Activated CD8-positive, alpha-beta memory T cell treated with anti-CD3 and anti-CD28 coated beads, Interleukin-2, amount 10 ng/mL, durations not matched to agents 7 days and 5 days (primary cell): ENCODE measurements at regions not wholly inside any gene's neighbourhood (a gene's known extent, or its start where the extent isn't known, plus 50 kb on each side); places are given as distances from the start of the nearest gene placed in this dataset.

ENCODE experiments used
- ATAC-seq: fragments of 150-1000 bp; cut with Tn5 transposase; one replicate; pipeline ENCODE4 v1.10.0; 2021; ENCODE audit warnings: moderate library complexity
- CTCF ChIA-PET: fragments of 350-600 bp; sonication (Branson Sonifier 250); formaldehyde crosslinking; loops from one replicate; lab custom pipeline; 2021; ENCODE audit warnings: antibody characterized with exemption; lab: Charles Lee
- DNase-seq: peaks from one replicate; pipeline ENCODE4 v3.0.0-alpha.2; 2020
- H3K27ac Mint-ChIP-seq: one replicate; pipeline ENCODE4 v1.8.0; 2021; ENCODE audit warnings: mild to moderate bottlenecking, mixed read lengths
- H3K27me3 Mint-ChIP-seq: one replicate; pipeline ENCODE4 v1.8.0; 2021; ENCODE audit warnings: mixed read lengths
- H3K36me3 Mint-ChIP-seq: one replicate; pipeline ENCODE4 v1.8.0; 2021; ENCODE audit warnings: mild to moderate bottlenecking, mixed read lengths
- H3K4me1 Mint-ChIP-seq: one replicate; pipeline ENCODE4 v1.8.0; 2021; ENCODE audit warnings: mixed read lengths
- H3K4me3 Mint-ChIP-seq: one replicate; pipeline ENCODE4 v1.8.0; 2021; ENCODE audit warnings: mild to moderate bottlenecking, moderate library complexity, mixed read lengths
- H3K9me3 Mint-ChIP-seq: one replicate; pipeline ENCODE4 v1.8.0; 2022; ENCODE audit warnings: low read depth, mixed read lengths

GRCh38 chr10:121231079-121231478, 367.2 kb downstream of the FGFR2 start:
- Mint-ChIP-seq H3K27ac (no peak overlapping the region), H3K4me3 (no peak overlapping the region), H3K9me3 (peaks cover 9% of the 10 kb centered on the region), H3K27me3 (no peaks in the 10 kb centered on the region), H3K4me1 (no peaks in the 10 kb centered on the region), H3K36me3 (no peaks in the 10 kb centered on the region)
- DNase-seq (no peak), ATAC-seq (no peak)
- CTCF ChIA-PET: interaction anchor here (0.6 kb wide), 1 partner anchor 503 kb away, joined by 3 read pairs; no protein-coding TSS in a partner anchor

- H3K4me1 Mint-ChIP-seq: no peaks in the 10 kb centered on the region
- H3K36me3 Mint-ChIP-seq: no peaks in the 10 kb centered on the region
- ATAC-seq (no peak), DNase-seq (no peak)
- CTCF ChIA-PET: no interaction called here
- H3K4me3 Mint-ChIP-seq: no peak overlapping the region
- H3K27ac Mint-ChIP-seq: no peak overlapping the region
- peaks cover 14% of the 10 kb centered on the region for H3K9me3 Mint-ChIP-seq
- H3K27me3 Mint-ChIP-seq: no peaks in the 10 kb centered on the region
Observed at GRCh38 chr10:121232494-121232893, 365.8 kb downstream of the FGFR2 start.

GRCh38 chr10:121235692-121236091, 362.6 kb downstream of the FGFR2 start:
- no peak for ATAC-seq
- Mint-ChIP-seq H3K36me3 (no peaks in the 10 kb centered on the region), H3K4me1 (no peaks in the 10 kb centered on the region), H3K27me3 (no peaks in the 10 kb centered on the region), H3K27ac (no peak overlapping the region), H3K9me3 (peaks cover 9% of the 10 kb centered on the region), H3K4me3 (no peak overlapping the region)
- CTCF ChIA-PET: no interaction called here
- DNase-seq: no peak

GRCh38 chr10:121236621-121237020, 361.6 kb downstream of the FGFR2 start:
- Mint-ChIP-seq H3K36me3 (no peaks in the 10 kb centered on the region), H3K4me3 (no peak overlapping the region), H3K27ac (no peak overlapping the region), H3K9me3 (peaks cover 9% of the 10 kb centered on the region), H3K27me3 (no peaks in the 10 kb centered on the region), H3K4me1 (no peaks in the 10 kb centered on the region)
- CTCF ChIA-PET: no interaction called here
- ATAC-seq: no peak
- DNase-seq: no peak

- peaks cover 9% of the 10 kb centered on the region for H3K9me3 Mint-ChIP-seq
- H3K36me3 Mint-ChIP-seq: no peaks in the 10 kb centered on the region
- CTCF ChIA-PET: no interaction called here
- ATAC-seq (no peak), DNase-seq (no peak)
- no peaks in the 10 kb centered on the region for H3K27me3 Mint-ChIP-seq
- no peak overlapping the region for H3K4me3 Mint-ChIP-seq
- no peak overlapping the region for H3K27ac Mint-ChIP-seq
- H3K4me1 Mint-ChIP-seq: no peaks in the 10 kb centered on the region
Observed at GRCh38 chr10:121237718-121238117, 360.5 kb downstream of the FGFR2 start.

GRCh38 chr10:121240011-121240410, 358.2 kb downstream of the FGFR2 start:
- no peak for ATAC-seq
- Mint-ChIP-seq H3K27ac (no peak overlapping the region), H3K4me1 (peaks cover 3% of the 10 kb centered on the region), H3K4me3 (no peak overlapping the region), H3K27me3 (no peaks in the 10 kb centered on the region), H3K36me3 (no peaks in the 10 kb centered on the region), H3K9me3 (peaks cover 9% of the 10 kb centered on the region)
- CTCF ChIA-PET: no interaction called here
- DNase-seq: no peak

- CTCF ChIA-PET: no interaction called here
- H3K9me3 Mint-ChIP-seq: peaks cover 9% of the 10 kb centered on the region
- H3K27me3 Mint-ChIP-seq: no peaks in the 10 kb centered on the region
- no peak overlapping the region for H3K4me3 Mint-ChIP-seq
- DNase-seq: no peak
- ATAC-seq: no peak
- no peak overlapping the region for H3K27ac Mint-ChIP-seq
- no peaks in the 10 kb centered on the region for H3K36me3 Mint-ChIP-seq
- H3K4me1 Mint-ChIP-seq: peaks cover 3% of the 10 kb centered on the region
Observed at GRCh38 chr10:121240556-121240955, 357.7 kb downstream of the FGFR2 start.

- H3K9me3 Mint-ChIP-seq: peaks cover 5% of the 10 kb centered on the region
- H3K36me3 Mint-ChIP-seq: no peaks in the 10 kb centered on the region
- no peak overlapping the region for H3K27ac Mint-ChIP-seq
- H3K27me3 Mint-ChIP-seq: no peaks in the 10 kb centered on the region
- DNase-seq: no peak
- H3K4me3 Mint-ChIP-seq: no peak overlapping the region
- CTCF ChIA-PET: no interaction called here
- ATAC-seq: no peak
- H3K4me1 Mint-ChIP-seq: peaks cover 3% of the 10 kb centered on the region
Observed at GRCh38 chr10:121241337-121241736, 356.9 kb downstream of the FGFR2 start.

GRCh38 chr10:121242741-121243608, 355.3 kb downstream of the FGFR2 start:
- Mint-ChIP-seq H3K4me3 (no peak overlapping the region), H3K9me3 (no peaks in the 10 kb centered on the region), H3K4me1 (peaks cover 3% of the 10 kb centered on the region), H3K36me3 (no peaks in the 10 kb centered on the region), H3K27ac (no peak overlapping the region), H3K27me3 (no peaks in the 10 kb centered on the region)
- ATAC-seq: no peak
- CTCF ChIA-PET: no interaction called here
- DNase-seq: no peak

GRCh38 chr10:121243609-121244241, 354.5 kb downstream of the FGFR2 start:
- Mint-ChIP-seq H3K36me3 (no peaks in the 10 kb centered on the region), H3K4me1 (peaks cover 3% of the 10 kb centered on the region), H3K9me3 (no peaks in the 10 kb centered on the region), H3K27ac (no peak overlapping the region), H3K27me3 (no peaks in the 10 kb centered on the region), H3K4me3 (no peak overlapping the region)
- ATAC-seq: no peak
- CTCF ChIA-PET: no interaction called here
- no peak for DNase-seq

- no peaks in the 10 kb centered on the region for H3K27me3 Mint-ChIP-seq
- no peak overlapping the region for H3K4me3 Mint-ChIP-seq
- H3K9me3 Mint-ChIP-seq: no peaks in the 10 kb centered on the region
- ATAC-seq (no peak), DNase-seq (no peak)
- H3K4me1 Mint-ChIP-seq: peaks cover 3% of the 10 kb centered on the region
- CTCF ChIA-PET: no interaction called here
- H3K27ac Mint-ChIP-seq: no peak overlapping the region
- H3K36me3 Mint-ChIP-seq: no peaks in the 10 kb centered on the region
Observed at GRCh38 chr10:121244818-121245217, 353.4 kb downstream of the FGFR2 start.

- ATAC-seq (no peak), DNase-seq (no peak)
- CTCF ChIA-PET: no interaction called here
- H3K4me1 Mint-ChIP-seq: peaks cover 3% of the 10 kb centered on the region
- H3K27ac Mint-ChIP-seq: no peak overlapping the region
- H3K27me3 Mint-ChIP-seq: no peaks in the 10 kb centered on the region
- H3K4me3 Mint-ChIP-seq: no peak overlapping the region
- H3K36me3 Mint-ChIP-seq: no peaks in the 10 kb centered on the region
- H3K9me3 Mint-ChIP-seq: no peaks in the 10 kb centered on the region
Observed at GRCh38 chr10:121245754-121246153, 352.5 kb downstream of the FGFR2 start.

- ATAC-seq: no peak
Observed at GRCh38 chr10:121248266-121248665, 350.0 kb downstream of the FGFR2 start.

More at GRCh38 chr10:121248266-121248665, 350.0 kb downstream of the FGFR2 start:
- Mint-ChIP-seq H3K9me3 (no peaks in the 10 kb centered on the region), H3K4me1 (peaks cover 3% of the 10 kb centered on the region), H3K27ac (no peak overlapping the region), H3K36me3 (no peaks in the 10 kb centered on the region), H3K4me3 (no peak overlapping the region), H3K27me3 (no peaks in the 10 kb centered on the region)
- CTCF ChIA-PET: no interaction called here
- DNase-seq: no peak
